NCI-H748 treated with DMSO at 0.1 percent for 48 hours (cell line): ENCODE measurements at regions not wholly inside any gene's neighbourhood (a gene's known extent, or its start where the extent isn't known, plus 50 kb on each side); places are given as distances from the start of the nearest gene placed in this dataset.

ENCODE experiments used
- DNase-seq: peaks from one replicate; lab custom pipeline; 2025; lab: John Stamatoyannopoulos, UW

GRCh38 chr7:156309016-156309620 is 331.5 kb upstream of the RNF32 start:
- DNase-seq: no peak

- DNase-seq: no peak
Observed at GRCh38 chr7:156307193-156307592, 333.4 kb upstream of the RNF32 start.

GRCh38 chr7:156305351-156305750 is 335.2 kb upstream of the RNF32 start:
- no peak for DNase-seq

DNA sequence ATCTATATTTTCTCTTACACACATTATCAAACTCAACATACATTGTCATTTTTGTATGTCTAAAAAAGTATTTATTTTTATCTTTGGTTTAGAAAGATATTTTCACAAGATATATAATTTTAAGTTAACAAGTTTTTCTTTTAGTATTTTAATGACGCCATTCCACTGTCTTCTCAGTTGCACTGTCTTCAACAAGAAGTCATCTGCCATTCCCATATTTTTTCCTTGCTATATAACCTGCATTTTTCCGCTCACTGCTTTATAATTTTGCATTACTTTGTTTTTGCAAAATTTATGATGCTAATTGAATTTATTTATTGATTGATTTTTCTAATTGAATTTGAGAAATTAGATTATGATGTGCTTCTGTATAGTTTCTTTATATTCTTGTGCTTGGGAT is 357.8 kb upstream of the RNF32 start:
- DNase-seq: no peak

- DNase-seq: no peak
Observed at GRCh38 chr7:156279635-156280034, 360.9 kb upstream of the RNF32 start.

GRCh38 chr7:156275292-156275691 is 365.3 kb upstream of the RNF32 start:
- DNase-seq: no peak

GRCh38 chr7:156274557-156274956 is 366.0 kb upstream of the RNF32 start:
- DNase-seq: no peak

GRCh38 chr7:156261581-156261980 is 379.0 kb upstream of the RNF32 start:
- DNase-seq: no peak

DNA sequence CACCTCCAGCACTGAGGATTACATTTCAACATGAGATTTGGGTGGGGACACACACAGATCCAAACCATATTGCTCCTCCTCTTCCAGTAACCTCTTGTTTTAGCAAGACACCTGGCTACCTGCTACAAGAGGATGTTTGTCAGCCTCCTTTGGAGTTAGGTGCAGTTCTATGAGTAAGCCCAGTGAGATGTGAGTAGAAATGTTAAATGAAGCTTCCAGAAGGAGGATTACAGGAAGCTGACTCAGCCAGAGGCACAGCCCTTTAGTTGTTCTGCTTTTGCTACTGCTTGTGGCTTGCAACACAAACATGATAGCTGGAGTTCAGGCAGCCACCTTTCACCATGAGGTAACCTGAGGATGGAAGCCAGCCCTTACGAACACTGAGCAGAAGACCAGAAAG is 382.7 kb upstream of the RNF32 start:
- no peak for DNase-seq

- no peak for DNase-seq
Observed at GRCh38 chr7:156255635-156256034, 384.9 kb upstream of the RNF32 start.

DNA sequence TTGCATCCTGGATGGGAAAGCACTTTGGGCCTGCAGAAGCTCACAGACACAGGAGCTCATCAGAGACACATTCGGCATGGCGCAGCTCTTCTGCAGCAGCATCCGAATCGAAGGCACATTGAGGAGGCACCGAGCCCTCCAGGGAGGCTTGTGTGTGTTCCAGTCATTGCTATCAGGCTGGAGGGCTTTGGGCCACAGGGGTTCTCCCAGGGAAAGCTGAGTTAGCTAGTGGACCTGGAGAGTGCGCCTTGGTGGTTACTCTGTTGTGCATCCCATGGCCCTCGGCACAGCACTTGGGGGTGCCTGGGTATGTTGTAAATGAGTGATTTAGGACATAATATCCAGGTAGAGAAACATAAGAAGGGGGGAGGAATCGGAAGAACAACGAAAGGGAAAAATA is 388.7 kb upstream of the RNF32 start:
- no peak for DNase-seq

DNA sequence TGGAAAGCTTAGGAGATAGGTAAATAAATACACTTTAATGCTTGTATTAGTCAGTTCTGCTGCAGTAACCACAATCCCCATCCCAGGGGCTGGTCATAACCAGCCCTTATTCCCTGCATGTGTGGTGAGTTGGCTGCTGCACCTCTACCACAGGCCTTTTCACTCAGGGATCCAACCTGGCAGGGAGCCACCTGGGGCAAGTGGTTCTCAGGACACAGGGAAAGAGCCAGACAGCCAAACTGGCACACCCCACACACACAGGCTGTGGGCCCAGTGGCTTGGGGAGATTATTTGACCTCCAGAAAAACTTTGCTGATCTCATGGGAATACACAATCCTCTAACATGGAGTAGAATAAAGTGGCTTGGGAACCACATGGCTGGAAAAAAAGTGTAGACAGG is 400.0 kb upstream of the RNF32 start:
- DNase-seq: no peak

- DNase-seq: no peak
Observed at GRCh38 chr7:156238366-156239133, 402.0 kb upstream of the RNF32 start.

- DNase-seq: no peak
Observed at GRCh38 chr7:156237614-156238013, 403.0 kb upstream of the RNF32 start.

- no peak for DNase-seq
Observed at GRCh38 chr7:156236936-156237599, 403.5 kb upstream of the RNF32 start.

GRCh38 chr7:156236181-156236889 is 404.2 kb upstream of the RNF32 start:
- DNase-seq: no peak

DNA sequence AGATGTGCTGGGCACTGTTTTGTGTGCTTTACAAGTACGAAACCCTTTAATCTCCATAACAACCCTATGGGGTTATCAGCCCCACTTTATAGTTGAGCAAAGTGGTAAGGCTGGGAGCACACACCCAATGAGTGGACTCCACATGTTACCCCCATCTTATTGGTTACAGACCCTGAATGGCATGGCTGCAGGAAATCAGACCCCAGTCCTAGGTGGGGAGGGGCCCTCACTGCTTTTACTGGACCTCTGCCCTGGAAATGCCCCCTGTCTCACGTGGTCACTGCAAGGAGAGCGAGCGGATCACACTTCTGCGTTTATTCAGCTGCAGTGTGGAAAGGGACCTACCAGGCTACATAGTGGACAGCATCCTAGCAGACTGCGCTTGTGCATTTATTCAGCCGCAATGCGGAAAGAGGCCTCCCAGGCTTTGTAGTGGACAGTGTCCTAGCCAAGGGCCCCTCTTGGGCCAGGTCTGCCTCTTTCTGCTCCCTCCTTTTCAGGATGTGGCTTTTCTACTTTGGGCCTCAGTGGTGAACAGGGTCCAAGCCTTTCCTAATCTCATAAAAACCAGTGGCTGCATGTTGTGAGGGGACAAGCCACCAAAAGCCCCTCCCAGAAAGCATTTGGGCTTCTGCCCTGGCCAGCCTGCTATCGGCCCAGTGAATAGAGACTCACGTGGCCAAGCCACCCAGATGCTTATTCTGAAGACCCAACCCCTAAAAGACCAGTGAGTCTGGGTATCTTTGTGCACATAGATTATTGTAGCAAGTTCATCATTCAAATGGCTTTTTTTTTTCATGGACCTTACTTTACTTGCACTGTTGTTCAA is 405.7 kb upstream of the RNF32 start:
- no peak for DNase-seq

- DNase-seq: no peak
Observed at GRCh38 chr7:156234192-156234591, 406.4 kb upstream of the RNF32 start.

GRCh38 chr7:156232931-156233705 is 407.5 kb upstream of the RNF32 start:
- no peak for DNase-seq

- no peak for DNase-seq
Observed at GRCh38 chr7:156230576-156230975, 410.0 kb upstream of the RNF32 start.

DNA sequence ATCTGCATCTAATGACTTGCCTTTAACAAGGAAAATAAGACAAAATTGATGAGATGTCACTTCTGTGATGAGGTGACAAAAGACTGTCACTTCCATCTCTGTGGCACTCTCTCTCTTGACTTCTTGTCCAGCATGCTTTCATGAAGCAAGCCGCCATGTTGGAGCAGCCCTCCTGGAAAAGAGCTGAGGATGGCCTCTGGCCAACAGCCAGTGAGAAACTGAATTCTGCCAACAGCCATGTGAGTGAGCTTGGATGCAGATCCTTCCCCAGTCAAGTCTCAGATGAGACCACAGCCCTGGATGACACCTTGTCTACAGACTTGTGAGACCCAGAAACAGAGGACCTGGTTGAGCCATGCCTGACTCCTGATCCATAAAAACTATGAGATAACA is 412.6 kb upstream of the SHH start:
- no peak for DNase-seq
